ENCODE measurements at regions not wholly inside any gene's neighbourhood (a gene's known extent, or its start where the extent isn't known, plus 50 kb on each side); places are given as distances from the start of the nearest gene placed in this dataset.

DNA sequence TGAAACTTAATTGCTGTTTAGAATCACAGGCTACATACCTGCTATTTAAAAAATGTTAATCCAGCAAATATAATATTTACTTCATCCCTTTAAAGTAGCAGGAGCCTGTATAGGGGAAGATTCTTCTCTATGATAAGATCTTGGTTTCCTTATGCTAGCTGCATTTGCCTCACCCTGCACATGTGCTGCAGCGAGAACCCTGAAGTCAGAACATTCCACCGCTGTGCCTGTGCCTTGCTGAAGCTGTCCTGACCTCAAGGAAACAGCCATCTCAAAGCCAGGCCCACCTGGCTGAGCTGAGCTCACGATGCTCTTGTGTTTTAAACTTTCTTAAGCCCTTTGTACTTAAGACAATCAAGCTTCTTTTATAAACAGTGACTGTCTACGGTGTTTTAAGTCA is 355.0 kb upstream of the PCDH20 start:
- Mint-ChIP-seq H3K27ac (ENCODE audit: unreplicated experiment) (no peak overlapping the region), H3K27me3 (ENCODE audit: low read depth, unreplicated experiment) (no peaks in the 10 kb centered on the region), H3K9me3 (ENCODE audit: unreplicated experiment) (no peaks in the 10 kb centered on the region), H3K4me1 (ENCODE audit: low read depth, unreplicated experiment) (peaks cover 3% of the 10 kb centered on the region), H3K36me3 (ENCODE audit: low read depth, unreplicated experiment) (no peaks in the 10 kb centered on the region), H3K4me3 (ENCODE audit: unreplicated experiment) (no peak overlapping the region)
- Histone ChIP-seq H3K9ac (ENCODE audit: low read length) (no peak overlapping the region), H3K4me2 (ENCODE audit: low read length) (no peak overlapping the region), H4K20me1 (ENCODE audit: insufficient read depth, low read length) (no peaks in the 10 kb centered on the region), H3K27ac (ENCODE audit: low read depth, low read length) (no peak overlapping the region), H3K4me1 (ENCODE audit: insufficient read depth, low read length) (no peaks in the 10 kb centered on the region), H3K9me3 (ENCODE audit: insufficient read depth, low read depth, low read length) (no peaks in the 10 kb centered on the region), H2AFZ (ENCODE audit: low read depth, low read length) (no peak overlapping the region), H3K4me3 (ENCODE audit: insufficient read depth, low read depth, low read length) (no peak overlapping the region), H3K79me2 (ENCODE audit: insufficient read depth, low read length) (no peaks in the 10 kb centered on the region), H3K27me3 (ENCODE audit: insufficient read depth, low read length) (no peaks in the 10 kb centered on the region), H3K36me3 (ENCODE audit: insufficient read depth, low read length) (no peaks in the 10 kb centered on the region)
- FAIRE-seq: no peak
- no peak for DNase-seq (ENCODE audit: low read depth)
- TF ChIP-seq EZH2 (IDR thresholded peaks at IDR 0.05; ENCODE audit: insufficient read depth, low read length) (no peak), CTCF (IDR thresholded peaks at IDR 0.05; ENCODE audit: insufficient read depth, low read depth, low read length) (no peak)

- H3K27ac ChIP-seq (ENCODE audit: low read depth, low read length): no peak overlapping the region
- no peaks in the 10 kb centered on the region for H3K9me3 Mint-ChIP-seq (ENCODE audit: unreplicated experiment)
- H3K4me2 ChIP-seq (ENCODE audit: low read length): no peak overlapping the region
- no peaks in the 10 kb centered on the region for H4K20me1 ChIP-seq (ENCODE audit: insufficient read depth, low read length)
- H3K9ac ChIP-seq (ENCODE audit: low read length): no peak overlapping the region
- FAIRE-seq (no peak), DNase-seq (ENCODE audit: low read depth) (no peak)
- no peak overlapping the region for H3K4me3 ChIP-seq (ENCODE audit: insufficient read depth, low read depth, low read length)
- peaks cover 3% of the 10 kb centered on the region for H3K4me1 Mint-ChIP-seq (ENCODE audit: low read depth, unreplicated experiment)
- H3K27me3 Mint-ChIP-seq (ENCODE audit: low read depth, unreplicated experiment): no peaks in the 10 kb centered on the region
- H3K27ac Mint-ChIP-seq (ENCODE audit: unreplicated experiment): no peak overlapping the region
- H3K36me3 Mint-ChIP-seq (ENCODE audit: low read depth, unreplicated experiment): no peaks in the 10 kb centered on the region
- H3K27me3 ChIP-seq (ENCODE audit: insufficient read depth, low read length): no peaks in the 10 kb centered on the region
- H3K79me2 ChIP-seq (ENCODE audit: insufficient read depth, low read length): no peaks in the 10 kb centered on the region
- TF ChIP-seq EZH2 (IDR thresholded peaks at IDR 0.05; ENCODE audit: insufficient read depth, low read length) (no peak), CTCF (IDR thresholded peaks at IDR 0.05; ENCODE audit: insufficient read depth, low read depth, low read length) (no peak)
- no peak overlapping the region for H3K4me3 Mint-ChIP-seq (ENCODE audit: unreplicated experiment)
- no peaks in the 10 kb centered on the region for H3K36me3 ChIP-seq (ENCODE audit: insufficient read depth, low read length)
- H3K9me3 ChIP-seq (ENCODE audit: insufficient read depth, low read depth, low read length): no peaks in the 10 kb centered on the region
- H2AFZ ChIP-seq (ENCODE audit: low read depth, low read length): no peak overlapping the region
- H3K4me1 ChIP-seq (ENCODE audit: insufficient read depth, low read length): no peaks in the 10 kb centered on the region
These were observed 352.5 kb upstream of the PCDH20 start for GRCh38 chr13:61768175-61768574.

GRCh38 chr13:61766667-61767058 is 351.0 kb upstream of the PCDH20 start:
- Histone ChIP-seq H3K4me3 (ENCODE audit: insufficient read depth, low read depth, low read length) (no peak overlapping the region), H3K27me3 (ENCODE audit: insufficient read depth, low read length) (no peaks in the 10 kb centered on the region), H3K36me3 (ENCODE audit: insufficient read depth, low read length) (no peaks in the 10 kb centered on the region), H3K4me2 (ENCODE audit: low read length) (no peak overlapping the region), H3K79me2 (ENCODE audit: insufficient read depth, low read length) (no peaks in the 10 kb centered on the region), H3K9ac (ENCODE audit: low read length) (no peak overlapping the region), H2AFZ (ENCODE audit: low read depth, low read length) (no peak overlapping the region), H4K20me1 (ENCODE audit: insufficient read depth, low read length) (no peaks in the 10 kb centered on the region), H3K4me1 (ENCODE audit: insufficient read depth, low read length) (no peaks in the 10 kb centered on the region), H3K9me3 (ENCODE audit: insufficient read depth, low read depth, low read length) (no peaks in the 10 kb centered on the region), H3K27ac (ENCODE audit: low read depth, low read length) (no peak overlapping the region)
- TF ChIP-seq EZH2 (IDR thresholded peaks at IDR 0.05; ENCODE audit: insufficient read depth, low read length): no peak
- no peak for TF ChIP-seq CTCF (IDR thresholded peaks at IDR 0.05; ENCODE audit: insufficient read depth, low read depth, low read length)
- Mint-ChIP-seq H3K27me3 (ENCODE audit: low read depth, unreplicated experiment) (no peaks in the 10 kb centered on the region), H3K4me3 (ENCODE audit: unreplicated experiment) (no peak overlapping the region), H3K27ac (ENCODE audit: unreplicated experiment) (no peak overlapping the region), H3K4me1 (ENCODE audit: low read depth, unreplicated experiment) (peaks cover 3% of the 10 kb centered on the region), H3K36me3 (ENCODE audit: low read depth, unreplicated experiment) (no peaks in the 10 kb centered on the region), H3K9me3 (ENCODE audit: unreplicated experiment) (no peaks in the 10 kb centered on the region)
- no peak for DNase-seq (ENCODE audit: low read depth)
- no peak for FAIRE-seq

All from astrocyte (in vitro differentiated cells and primary cell).